HFF-Myc (cell line): ENCODE measurements at regions not wholly inside any gene's neighbourhood (a gene's known extent, or its start where the extent isn't known, plus 50 kb on each side); places are given as distances from the start of the nearest gene placed in this dataset.

ENCODE experiments used
- DNase-seq: peaks from one replicate; pipeline ENCODE4 v3.0.0-alpha.2; 2011; ENCODE audit warnings: low read depth; ENCODE audit errors: extremely low read depth
- H3K4me3 ChIP-seq: replicated peaks from 2 replicates; pipeline ENCODE4 v1.5.1; 2011; ENCODE audit warnings: low read depth, mild to moderate bottlenecking, control low read depth, low read length
- CTCF ChIP-seq: IDR thresholded peaks from 2 replicates; pipeline ENCODE4 v1.5.1; 2012; ENCODE audit warnings: mild to moderate bottlenecking, low read depth, low read length, control low read depth; ENCODE audit errors: missing control alignments

GRCh38 chr18:44175891-44176290, 504.8 kb upstream of the SETBP1 start:
- H3K4me3 ChIP-seq = no peak overlapping the region
- no peak for DNase-seq
- TF ChIP-seq CTCF = no peak

GRCh38 chr18:44178476-44178875, 502.2 kb upstream of the SETBP1 start:
- no peak for DNase-seq
- TF ChIP-seq CTCF = no peak
- no peak overlapping the region for H3K4me3 ChIP-seq

- no peak overlapping the region for H3K4me3 ChIP-seq
- TF ChIP-seq CTCF = no peak
- DNase-seq = no peak
Measured at GRCh38 chr18:44179693-44180092, 501.0 kb upstream of the SETBP1 start.

GRCh38 chr18:44180683-44181082, 500.0 kb upstream of the SETBP1 start:
- no peak for DNase-seq
- no peak for TF ChIP-seq CTCF
- no peak overlapping the region for H3K4me3 ChIP-seq

- no peak overlapping the region for H3K4me3 ChIP-seq
- no peak for TF ChIP-seq CTCF
- no peak for DNase-seq
Measured at GRCh38 chr18:44181951-44182747, 498.5 kb upstream of the SETBP1 start.

- no peak for DNase-seq
- H3K4me3 ChIP-seq = no peak overlapping the region
- TF ChIP-seq CTCF = no peak
Measured at GRCh38 chr18:44186001-44186400, 494.7 kb upstream of the SETBP1 start.

- DNase-seq = no peak
- no peak overlapping the region for H3K4me3 ChIP-seq
- TF ChIP-seq CTCF = no peak
Measured at GRCh38 chr18:44187090-44187489, 493.6 kb upstream of the SETBP1 start.
